Cerebellar cortex (tissue), 1 donor: ENCODE measurements at regions not wholly inside any gene's neighbourhood (a gene's known extent, or its start where the extent isn't known, plus 50 kb on each side); places are given as distances from the start of the nearest gene placed in this dataset.

Experiments
- DNase-seq: peaks from one replicate; pipeline ENCODE4 v3.0.0-alpha.2; 2015; ENCODE audit warnings: low spot score

DNA sequence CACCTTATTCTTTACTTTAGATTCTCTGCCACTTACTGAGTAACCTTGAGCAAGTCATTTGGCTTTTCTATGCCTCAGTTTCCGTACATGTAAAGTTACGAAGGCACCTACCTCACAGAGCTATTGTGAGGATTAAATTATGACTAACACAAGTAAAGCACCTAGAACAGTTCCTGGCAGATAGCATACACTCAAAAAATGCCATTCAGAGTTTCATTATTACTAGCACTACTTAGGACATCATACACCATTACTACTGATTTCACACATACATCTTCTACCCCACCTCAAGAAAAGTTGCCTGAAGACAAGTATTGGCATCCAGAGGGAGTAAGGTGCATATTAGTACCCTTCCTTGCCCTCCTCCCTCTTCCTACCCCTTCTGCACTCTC lies 107.8 kb downstream of the OGFRL1 start:
- DNase-seq: no peak

DNA sequence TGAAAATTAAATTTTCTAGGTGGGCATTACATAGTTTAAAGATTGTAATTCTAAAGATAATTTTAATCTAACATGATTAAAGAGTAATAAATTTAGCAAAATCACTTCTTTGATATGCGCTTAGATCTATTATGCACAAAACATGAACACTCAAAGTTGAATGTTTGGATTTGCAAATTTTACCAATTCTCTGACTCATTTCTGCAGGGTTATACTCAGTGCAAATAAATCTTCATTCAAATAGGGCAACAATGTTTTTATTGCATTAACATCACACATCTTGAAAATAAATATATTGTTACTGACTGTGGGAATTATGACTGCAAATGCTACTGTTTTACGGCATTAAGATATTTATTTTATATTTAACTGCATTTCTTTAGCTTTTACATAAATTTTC lies 110.7 kb downstream of the OGFRL1 start:
- no peak for DNase-seq

DNA sequence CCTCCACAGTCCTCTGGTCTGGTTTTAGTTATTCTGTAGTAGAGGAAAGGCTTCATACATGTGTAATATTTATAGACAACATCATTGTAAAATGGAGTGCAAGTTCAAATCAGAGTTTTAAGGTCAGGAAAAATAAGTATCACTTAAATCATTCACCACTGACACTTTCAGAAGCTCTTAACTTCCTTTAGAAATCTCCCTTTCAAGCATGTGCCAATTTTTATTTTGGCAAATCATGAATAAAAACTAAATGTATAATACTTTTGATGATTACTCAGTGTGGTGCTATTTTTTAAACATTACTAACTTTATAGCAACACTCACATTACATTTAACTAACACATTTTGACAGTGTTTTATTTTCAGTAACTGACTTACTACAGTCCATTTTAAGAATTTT lies 112.2 kb downstream of the OGFRL1 start:
- no peak for DNase-seq

DNA sequence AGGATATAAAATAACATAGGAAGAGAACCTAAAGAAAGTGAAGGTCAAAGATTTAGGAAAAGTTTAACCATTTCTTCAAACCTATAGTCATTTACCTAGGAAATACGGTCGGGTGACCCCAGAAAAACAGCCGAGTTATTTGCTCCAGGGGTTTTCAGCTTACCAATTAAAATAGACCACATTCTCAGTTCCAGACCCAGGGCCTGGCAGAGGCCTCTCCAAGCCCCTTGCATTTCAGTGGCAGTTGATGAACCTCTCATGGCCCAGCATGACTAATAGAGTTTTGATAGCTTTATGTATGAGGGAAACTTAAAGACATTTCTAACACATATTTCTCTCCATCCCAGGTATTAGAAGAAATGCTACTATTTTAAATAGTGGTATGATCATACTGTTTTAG lies 113.5 kb downstream of the OGFRL1 start:
- DNase-seq: no peak

DNA sequence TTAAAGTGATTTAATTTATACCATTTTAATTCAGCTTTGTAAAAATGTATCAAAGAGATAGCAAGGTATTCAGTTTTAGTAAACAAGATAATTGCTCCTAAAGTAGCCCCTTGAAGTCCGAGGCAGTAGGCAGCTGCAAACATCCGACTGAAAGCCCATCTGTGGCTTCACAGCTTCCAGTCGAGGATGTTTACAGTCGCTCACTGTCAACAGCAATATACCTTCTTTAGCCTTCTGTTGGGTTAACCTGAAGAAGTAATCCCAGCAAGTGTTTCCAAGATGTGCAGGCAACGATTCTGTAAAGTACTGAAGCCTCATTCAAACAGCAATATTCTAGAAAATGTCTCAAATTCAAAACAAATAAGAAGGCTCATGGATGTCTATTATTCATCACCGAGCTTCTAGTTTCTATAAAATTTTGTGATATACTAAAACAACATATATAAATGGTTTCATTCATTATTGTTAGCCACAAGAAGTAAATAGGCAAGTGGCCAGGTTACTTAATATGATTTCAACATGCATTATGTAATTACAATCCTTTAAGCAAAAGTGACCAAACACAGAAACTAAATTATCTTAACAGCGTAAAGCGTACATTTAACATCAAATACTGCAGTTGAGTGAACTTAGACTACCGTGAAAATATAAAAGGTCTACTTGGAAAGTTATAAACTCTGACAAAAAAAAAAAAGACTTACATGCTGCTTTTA lies 115.0 kb downstream of the OGFRL1 start:
- DNase-seq: no peak

DNA sequence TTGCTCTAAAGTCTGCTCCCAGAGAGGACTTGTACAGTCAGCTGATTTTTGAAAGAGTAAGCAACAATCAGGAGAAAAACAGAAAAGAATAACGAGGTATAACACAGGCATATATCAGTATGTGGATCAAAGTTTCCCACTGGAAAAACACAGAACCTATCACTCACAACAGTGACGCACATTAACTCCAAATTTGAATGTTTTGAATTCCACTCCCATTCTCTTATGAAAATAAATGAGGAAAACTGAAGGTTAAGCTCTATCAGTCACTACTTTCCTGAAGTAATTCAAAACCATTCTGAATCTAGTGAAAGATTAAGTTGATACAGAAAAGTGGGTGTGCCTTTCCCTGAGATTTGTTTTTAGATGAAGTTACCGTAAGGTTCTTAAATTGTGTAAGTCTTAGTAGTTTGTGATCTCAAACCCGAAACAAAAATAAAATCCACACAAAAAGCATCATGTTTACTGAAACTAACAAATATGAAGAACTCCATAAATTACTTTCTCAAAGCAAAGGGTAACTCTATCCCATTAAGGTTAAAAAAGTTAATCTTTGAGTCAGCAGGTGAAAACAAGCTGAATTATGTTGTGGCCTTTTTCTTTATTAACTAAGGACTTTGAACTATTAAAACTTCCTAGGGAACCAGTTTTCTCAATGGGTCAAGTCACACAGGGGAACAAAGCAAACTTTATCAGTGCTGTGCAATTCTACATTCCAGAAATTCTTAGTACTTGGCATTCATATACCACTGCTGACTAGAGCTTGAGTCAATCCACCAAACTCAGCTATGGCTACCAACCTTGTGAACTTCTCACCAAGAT lies 115.7 kb downstream of the OGFRL1 start:
- DNase-seq: no peak

DNA sequence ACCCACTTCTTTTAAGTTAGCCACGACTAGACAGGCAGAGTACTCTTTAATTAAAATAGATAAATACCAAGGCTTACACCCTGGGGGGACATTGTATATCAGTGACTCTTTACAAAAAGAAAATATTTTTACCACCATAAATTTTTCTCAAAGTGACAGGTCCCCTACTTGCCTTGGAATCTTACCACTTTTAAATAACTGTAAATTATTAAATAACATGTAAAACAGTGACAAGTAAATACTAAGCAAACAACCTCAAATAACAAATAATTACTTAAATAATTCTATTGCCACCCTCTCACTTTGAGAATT lies 116.3 kb downstream of the OGFRL1 start:
- no peak for DNase-seq

DNA sequence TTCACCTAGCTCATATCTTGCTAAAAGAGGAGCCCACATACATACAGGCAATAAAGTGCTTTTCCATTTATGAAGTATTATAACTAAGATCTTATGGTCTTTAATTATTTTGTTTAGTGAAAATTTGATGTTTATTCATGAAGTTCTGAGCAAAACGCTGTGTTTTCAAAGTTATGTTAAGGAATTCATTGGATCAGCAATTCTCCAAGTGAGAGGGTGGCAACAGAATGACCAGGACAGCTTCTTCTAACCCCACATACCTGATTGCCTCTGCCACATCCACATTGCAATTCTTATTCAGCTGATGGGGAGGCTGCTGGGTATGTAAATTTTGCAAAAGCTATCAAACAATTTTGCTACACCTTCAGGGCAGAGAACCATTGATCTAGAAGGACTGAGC lies 116.8 kb downstream of the OGFRL1 start:
- no peak for DNase-seq

DNA sequence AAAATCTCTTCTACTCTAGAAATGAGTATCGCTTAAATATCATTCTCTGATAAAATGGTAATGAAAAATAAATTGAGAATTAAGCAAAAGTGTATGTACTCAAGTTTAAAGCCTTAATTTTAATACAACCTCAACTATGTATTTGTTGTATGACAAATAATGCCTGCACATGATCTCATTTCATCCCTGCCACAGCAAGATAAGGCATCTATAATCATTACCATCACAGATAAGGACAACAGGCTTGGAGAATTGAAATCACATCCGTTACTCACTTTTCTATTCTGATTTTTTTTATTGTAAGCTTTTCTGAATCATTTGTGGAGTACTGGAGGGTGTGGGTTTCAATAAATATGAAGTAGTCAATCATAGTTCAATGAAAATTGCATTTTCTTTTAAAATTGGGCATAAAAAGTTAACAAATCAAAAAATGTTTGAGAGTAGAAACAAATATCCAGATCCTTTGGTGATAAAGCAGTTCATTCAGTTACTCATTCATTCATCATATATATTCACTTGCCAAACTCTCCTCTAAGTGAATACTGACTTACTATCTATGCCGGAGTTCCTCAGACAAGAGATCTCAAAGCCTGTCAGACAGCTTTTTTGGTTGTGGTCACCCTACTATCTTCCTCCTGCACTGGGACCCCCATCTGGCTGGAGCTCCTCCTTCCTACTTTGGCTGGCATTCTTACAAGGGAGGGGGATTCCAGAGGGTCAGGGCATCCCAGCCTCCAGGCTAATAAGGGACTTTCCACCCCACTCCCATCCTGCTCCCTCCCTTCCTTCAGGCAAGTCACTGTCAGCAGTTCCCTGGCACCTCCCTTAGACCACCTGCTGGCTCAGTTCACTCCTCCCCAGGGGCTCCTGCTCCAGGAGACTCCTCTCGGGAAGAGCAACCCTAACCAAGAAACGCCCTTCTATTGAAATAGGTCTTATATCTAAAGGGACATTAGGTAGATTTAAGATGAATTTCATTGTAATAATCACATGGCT lies 118.6 kb downstream of the OGFRL1 start:
- no peak for DNase-seq

DNA sequence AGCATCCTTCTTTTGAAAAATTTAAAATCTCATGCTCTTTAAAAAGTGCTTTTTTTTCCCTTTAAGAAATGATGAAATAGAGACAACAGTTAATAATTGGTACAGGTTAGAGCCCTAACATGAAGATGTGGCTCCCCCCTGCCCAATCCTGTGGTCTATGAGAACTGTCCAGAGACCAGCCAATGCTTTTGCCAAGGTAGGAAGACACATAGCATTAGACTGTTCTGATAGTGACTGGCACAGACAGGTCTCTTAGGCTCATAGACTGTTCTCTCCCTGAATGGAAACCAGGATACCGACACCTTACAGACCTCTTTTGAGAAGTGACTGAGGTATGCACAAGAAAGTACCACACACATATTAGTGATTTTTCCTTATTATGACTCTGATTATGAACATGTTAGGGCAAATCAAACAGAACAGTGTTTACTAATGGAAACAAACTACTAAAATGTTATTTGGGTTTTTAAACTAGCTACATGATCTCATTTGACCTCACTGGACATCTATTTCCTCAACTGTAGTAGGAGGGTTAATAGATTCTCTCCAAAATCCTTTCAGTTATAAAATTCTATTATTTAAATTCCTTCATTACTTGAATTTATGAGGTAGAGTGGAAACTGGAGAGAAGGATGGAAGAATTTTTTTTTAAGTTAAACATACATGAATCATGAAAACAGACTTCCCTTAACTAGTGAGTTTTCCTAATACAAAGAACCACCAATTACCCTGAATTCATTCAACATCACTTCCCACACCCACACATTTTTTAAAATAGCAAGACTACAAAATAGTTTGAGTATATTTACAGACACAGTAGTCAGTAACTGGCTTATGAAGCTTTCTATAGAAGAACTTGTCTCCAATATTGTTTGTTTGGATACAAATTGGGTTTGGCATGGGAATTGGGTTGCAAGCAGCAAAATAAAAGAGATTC lies 120.4 kb downstream of the OGFRL1 start:
- DNase-seq: no peak

DNA sequence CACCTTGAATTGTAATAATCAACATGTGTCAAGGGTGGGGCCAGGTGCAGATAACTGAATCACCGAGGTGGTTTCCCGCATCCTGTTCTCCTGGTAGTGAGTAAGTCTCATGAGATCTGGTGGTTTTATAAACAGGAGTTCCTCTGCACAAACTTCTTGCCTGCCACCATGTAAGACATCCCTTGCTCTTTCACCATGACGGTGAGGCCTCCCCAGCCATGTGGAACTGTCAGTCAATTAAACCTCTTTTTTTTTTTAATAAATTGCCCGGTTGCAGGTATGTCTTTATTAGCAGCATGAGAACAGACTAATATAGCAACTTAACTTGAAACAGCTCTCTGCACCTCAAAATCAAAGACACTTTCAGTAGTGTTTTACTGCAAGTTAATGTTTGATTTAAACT lies 121.6 kb downstream of the OGFRL1 start:
- no peak for DNase-seq

DNA sequence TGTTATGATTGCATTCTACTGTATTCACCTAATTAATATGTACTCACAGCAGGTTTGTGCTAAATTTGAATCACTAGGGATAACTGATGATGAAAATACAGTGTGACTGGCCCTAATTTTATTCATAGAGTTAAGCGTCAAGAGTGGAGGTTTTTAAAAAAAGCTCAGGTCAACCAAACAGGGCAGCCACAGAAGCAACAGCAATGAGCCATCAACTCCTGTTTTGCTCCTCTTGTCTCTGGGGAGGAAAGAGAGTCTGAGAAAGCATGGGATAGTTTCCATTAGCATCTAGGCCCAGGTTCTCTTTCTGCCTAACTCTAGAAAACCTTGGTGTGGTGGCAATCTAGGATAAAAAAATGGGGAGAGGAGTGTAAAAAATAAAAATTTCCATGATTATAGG lies 122.1 kb downstream of the OGFRL1 start:
- DNase-seq: no peak

DNA sequence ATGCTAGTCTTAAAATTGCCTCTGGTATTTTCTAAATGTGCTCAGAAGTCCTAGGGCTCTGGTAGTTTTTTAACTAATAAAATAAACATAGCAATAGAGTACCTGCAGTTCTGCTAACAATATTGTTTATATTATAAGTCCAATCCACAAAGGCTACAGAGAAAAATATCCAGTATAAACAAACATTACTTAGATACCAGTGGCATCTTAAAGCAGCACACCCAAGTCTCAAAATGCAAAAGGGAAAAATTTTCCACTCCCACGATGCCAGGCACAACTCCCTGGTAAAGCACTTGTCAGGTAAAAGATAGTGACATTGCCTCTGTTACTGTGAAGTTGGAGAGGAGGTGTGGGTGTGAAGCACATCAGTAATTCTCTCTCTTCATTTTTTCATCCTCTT lies 123.3 kb downstream of the OGFRL1 start:
- no peak for DNase-seq

DNA sequence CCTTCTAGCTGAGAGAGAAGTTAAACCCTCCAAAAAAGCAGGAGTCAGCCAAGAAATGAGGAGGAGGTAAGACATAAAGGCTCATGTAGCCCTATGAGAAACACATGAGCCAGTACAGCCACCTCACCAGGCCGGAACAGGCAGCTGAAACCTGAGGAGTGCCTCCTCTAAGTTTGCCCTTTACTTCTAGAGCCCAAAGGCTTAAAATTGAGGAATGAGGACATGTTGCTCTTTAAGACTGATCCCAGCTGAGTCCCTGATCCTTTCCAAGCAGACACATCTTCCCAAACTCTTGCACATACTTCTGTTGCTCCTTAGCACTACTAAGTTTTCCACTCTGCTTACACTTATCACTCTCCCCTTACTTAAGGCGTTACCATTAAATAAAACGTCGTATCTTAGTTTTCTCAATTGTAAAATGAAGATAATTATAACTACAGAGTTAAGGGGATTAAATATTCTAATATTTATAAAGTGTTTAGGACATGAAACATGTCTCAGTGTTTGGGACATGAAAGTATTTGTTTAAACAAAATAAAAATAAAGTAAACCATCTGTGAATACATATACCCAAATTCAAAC lies 124.0 kb downstream of the OGFRL1 start:
- DNase-seq: no peak

DNA sequence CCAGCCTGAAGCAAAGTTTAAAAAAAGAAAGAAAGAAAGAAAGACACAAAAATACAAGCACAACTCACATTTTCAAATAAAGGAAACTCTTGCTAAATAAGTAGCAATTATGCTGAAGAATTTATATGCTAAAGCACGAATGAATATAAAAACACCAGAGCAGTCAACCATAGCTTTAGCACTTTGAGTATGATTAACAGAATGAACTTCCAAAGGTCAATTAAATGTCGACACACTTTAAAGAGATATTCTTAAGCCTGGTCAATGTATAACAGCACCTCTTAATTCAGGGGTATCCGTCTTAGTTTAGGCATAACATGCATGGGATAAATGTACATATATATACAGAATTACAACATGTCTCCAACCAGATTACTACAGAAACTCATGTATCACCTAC lies 125.9 kb downstream of the OGFRL1 start:
- DNase-seq: no peak

DNA sequence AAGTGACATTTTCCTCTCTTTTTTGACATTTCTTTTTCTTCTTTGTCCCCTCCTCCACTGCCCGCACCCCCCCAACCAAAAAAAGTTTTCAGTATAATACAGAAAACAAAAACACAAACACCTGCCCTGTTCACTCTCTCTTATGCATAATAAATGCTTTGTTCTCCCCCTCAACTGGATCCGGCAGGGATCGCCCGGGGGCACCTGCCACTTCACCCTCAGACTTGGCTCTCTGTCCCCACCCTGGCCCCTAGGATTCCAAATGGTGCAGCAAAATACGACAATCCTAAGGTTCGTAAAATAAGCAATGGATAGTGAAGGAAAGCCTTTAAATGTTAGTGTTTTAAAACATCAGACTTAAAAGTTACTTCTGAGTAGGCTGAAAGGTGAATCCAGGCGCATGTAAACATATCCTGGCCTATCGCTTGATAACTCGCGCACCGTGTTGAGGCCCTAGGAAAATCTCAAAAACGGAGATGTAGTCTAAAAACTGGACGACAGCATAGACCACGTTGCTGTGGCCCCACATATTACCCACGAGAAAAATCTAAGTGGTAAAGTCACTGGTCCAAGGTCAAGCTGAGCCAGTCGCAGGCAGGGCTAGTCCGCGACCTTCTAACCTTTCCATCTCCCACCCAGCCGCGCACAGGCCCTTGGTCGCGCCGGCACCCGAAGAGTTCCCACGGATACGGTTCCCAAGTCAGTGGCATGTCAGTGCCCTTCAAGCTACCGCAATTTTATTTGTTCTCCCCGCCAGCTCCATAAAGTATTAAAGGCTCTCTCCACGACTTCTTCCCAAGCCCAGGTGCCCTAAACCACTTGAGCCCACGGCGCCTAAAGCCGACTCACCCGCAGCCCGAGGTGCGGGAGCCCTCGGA lies 130.8 kb downstream of the OGFRL1 start:
- DNase-seq: no peak

DNA sequence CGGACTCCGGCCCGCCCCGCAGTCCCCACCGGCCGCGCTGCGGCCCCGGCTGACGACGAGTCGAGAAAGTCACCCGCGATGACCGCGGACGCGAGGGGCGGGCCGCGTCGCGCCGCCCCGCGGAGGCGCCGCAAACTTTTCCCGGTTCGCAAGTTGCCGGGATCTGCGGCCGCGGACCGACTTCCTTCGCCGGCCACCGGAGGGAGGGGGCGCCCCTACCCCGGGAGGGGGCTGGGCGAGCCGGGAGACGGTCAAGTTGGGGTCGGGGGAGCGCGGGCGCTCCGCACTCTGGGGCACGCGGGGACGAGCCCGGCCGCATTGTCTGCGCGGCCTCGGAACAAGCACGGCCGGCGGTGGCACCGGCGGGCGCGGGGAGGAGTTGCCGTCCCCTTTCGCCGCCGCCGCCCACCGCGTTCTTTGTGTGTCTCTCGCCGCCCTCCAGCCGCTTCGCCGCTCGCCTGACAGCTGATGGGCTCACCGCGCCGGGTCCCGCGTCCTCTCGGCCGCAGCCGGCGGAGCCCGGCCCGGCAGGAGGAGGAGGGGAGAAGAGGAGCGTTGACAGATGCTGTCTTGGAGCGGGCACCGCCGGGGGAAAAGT lies 131.6 kb downstream of the OGFRL1 start:
- DNase-seq: no peak

DNA sequence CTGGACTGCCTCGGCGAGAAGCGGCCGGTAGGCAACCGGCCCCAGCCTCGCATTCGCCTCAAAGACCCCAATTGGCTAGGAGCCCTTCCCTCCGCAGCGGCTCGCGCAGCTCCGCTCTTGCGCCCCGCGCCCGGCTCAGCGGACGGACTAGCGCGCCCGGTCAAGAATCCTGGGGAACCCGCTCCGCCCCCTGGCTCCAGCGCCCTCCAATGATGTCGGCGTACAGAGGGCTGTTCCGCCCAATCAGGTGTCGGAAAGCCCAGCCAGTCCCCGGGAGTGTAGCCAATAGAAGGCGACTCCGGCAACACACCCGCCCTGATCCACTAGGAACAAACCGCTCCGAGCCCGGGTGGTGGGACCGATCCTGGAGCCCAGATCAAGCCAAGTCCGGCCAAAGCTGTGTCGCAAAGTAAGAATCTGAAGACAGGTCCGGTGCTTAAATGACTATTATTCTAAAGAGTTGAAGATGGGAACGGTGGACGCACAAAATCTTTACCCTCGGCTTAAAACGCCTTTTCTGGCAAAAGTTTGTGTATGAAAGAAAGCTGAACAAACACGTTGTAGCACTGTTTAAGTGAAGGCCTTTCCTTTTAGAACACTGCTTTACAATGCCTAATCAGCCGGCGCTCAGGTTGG lies 132.2 kb downstream of the OGFRL1 start:
- peak; percentile 96 for DNase-seq

DNA sequence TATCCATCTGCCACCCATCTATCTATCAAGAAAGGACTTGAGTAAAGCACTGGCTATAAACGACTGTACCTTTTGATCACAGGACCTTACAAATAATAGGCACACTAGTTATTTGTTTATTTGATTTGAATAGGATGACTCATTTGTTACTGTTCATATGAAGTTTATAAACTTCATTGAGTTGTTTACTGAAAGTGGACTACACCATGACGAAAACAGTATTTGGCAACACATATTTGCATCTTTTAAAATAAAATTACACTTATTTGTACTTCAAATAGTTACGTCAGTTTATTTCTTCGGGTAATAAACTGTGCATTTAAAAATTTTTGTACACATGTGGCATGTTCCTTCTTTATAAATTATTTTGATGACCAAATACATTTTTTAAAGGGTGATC lies 133.0 kb downstream of the OGFRL1 start:
- DNase-seq: no peak
